ENCODE measurements at regions not wholly inside any gene's neighbourhood (a gene's known extent, or its start where the extent isn't known, plus 50 kb on each side); places are given as distances from the start of the nearest gene placed in this dataset.

GRCh38 chr20:11497545-11497944 is 420.1 kb upstream of the BTBD3 start:
- no TSS peak for BruUV-seq (replicated peaks)
- intact Hi-C loops (cut with micrococcal nuclease) = no loop called here

More at GRCh38 chr20:11497545-11497944, 420.1 kb upstream of the BTBD3 start:
- H2AFZ ChIP-seq (ENCODE audit: low read depth, low read length, poor library complexity, severe bottlenecking) = no peak overlapping the region
- ATAC-seq (no peak), DNase-seq (ENCODE audit: low read depth, low spot score) (no peak)
- no peaks in the 10 kb centered on the region for H3K79me2 ChIP-seq (ENCODE audit: insufficient read depth, low read length)
- ChIA-PET RAD21 (ENCODE audit: low non-redundant PET in 1 of 2, low total read pairs in 2 of 2, uncharacterized antibody in 2 of 2, unreplicated experiment in 2 of 2) (no interaction called here), CTCF (no interaction called here), POLR2A (no interaction called here)
- TF ChIP-seq SRF (IDR thresholded peaks at IDR 0.05; ENCODE audit: low read depth) = no peak
- TF ChIP-seq YY1 (IDR thresholded peaks at IDR 0.05; ENCODE audit: extremely low read depth, insufficient replicate concordance, low read depth, low read length) = no peak
- no peak for TF ChIP-seq FOSL1 (IDR thresholded peaks at IDR 0.05; ENCODE audit: low read depth)
- TF ChIP-seq POLR2AphosphoS5 (IDR thresholded peaks at IDR 0.05; ENCODE audit: low read depth, low read length) = no peak
- no peak for TF ChIP-seq REST (IDR thresholded peaks at IDR 0.05; ENCODE audit: low read depth)
- TF ChIP-seq CBX3 (IDR thresholded peaks at IDR 0.05; ENCODE audit: low read depth) = no peak
- TF ChIP-seq POLR2A (IDR thresholded peaks at IDR 0.05; ENCODE audit: borderline replicate concordance, extremely low read depth, insufficient read depth, insufficient read length) = no peak
- no peak for TF ChIP-seq EGR1 (IDR thresholded peaks at IDR 0.05; ENCODE audit: low read depth)
- TF ChIP-seq EZH2phosphoT487 (IDR thresholded peaks at IDR 0.05; ENCODE audit: borderline replicate concordance) = no peak
- no peak for TF ChIP-seq ATF3 (IDR thresholded peaks at IDR 0.05)
- no peak for TF ChIP-seq RAD21 (IDR thresholded peaks at IDR 0.05; ENCODE audit: low read depth)
- TF ChIP-seq SP1 (IDR thresholded peaks at IDR 0.05; ENCODE audit: low read depth) = no peak
- no peak for TF ChIP-seq TCF7L2 (IDR thresholded peaks at IDR 0.05; ENCODE audit: borderline replicate concordance, extremely low read depth, insufficient read depth, insufficient read length)
- no peak for TF ChIP-seq CEBPB (IDR thresholded peaks at IDR 0.05; ENCODE audit: low read depth)
- TF ChIP-seq ZBTB33 (IDR thresholded peaks at IDR 0.05; ENCODE audit: extremely low read depth, insufficient replicate concordance, low read length) = no peak
- H3K9me2 ChIP-seq (ENCODE audit: insufficient read depth) = 0 out of 2 replicates have a peak, but pooled peaks cover 4% of the 10 kb centered on the region
- H3K4me1 ChIP-seq (ENCODE audit: control insufficient read depth in 1 of 2, insufficient read depth in 2 of 2, low read length in 2 of 2) = no peaks in the 10 kb centered on the region
- H3K4me3 ChIP-seq (replicated peaks in 1 of 2; ENCODE audit: low read depth in 1 of 2, low read length in 2 of 2) = no peak overlapping the region
- H3K9ac ChIP-seq (ENCODE audit: low read length) = no peak overlapping the region
- no peaks in the 10 kb centered on the region for H3K27me3 ChIP-seq (ENCODE audit: insufficient read depth, low read length)
- H3K9me3 ChIP-seq (ENCODE audit: control insufficient read depth in 1 of 2, insufficient read depth in 1 of 2, low read depth in 1 of 2, low read length in 2 of 2) = no peaks in the 10 kb centered on the region
- H3K27ac ChIP-seq (ENCODE audit: low read depth, low read length) = no peak overlapping the region
- H3K36me3 ChIP-seq (ENCODE audit: control insufficient read depth in 1 of 2, insufficient read depth in 2 of 2, low read length in 2 of 2) = no peaks in the 10 kb centered on the region
- H4K20me1 ChIP-seq (ENCODE audit: insufficient read depth) = no peaks in the 10 kb centered on the region
- no peak overlapping the region for H3K4me2 ChIP-seq (ENCODE audit: low read length)
